Calu3 (cell line): ENCODE measurements at regions not wholly inside any gene's neighbourhood (a gene's known extent, or its start where the extent isn't known, plus 50 kb on each side); places are given as distances from the start of the nearest gene placed in this dataset.

Experiments used
- BruUV-seq: library from RNA; stranded (reverse); fragments of 400-500 nt; replicated peaks from 2 replicates; lab custom pipeline; 2021; lab: Mats Ljungman, UMichigan
- CTCF ChIA-PET: fragments of 300-600 bp; sonication (Branson Sonifier 250); formaldehyde crosslinking; loops from one replicate; lab custom pipeline; 2022; ENCODE audit warnings: antibody characterized with exemption; lab: Charles Lee
- DNase-seq: peaks from one replicate; pipeline ENCODE4 v3.0.0; 2022
- H3K27ac Mint-ChIP-seq: one replicate; pipeline ENCODE4 v1.8.0; 2022; ENCODE audit warnings: mixed read lengths; ENCODE audit not compliant: unreplicated experiment
- H3K27me3 Mint-ChIP-seq: one replicate; pipeline ENCODE4 v1.8.0; 2022; ENCODE audit warnings: mixed read lengths; ENCODE audit not compliant: unreplicated experiment
- H3K36me3 Mint-ChIP-seq: one replicate; pipeline ENCODE4 v1.8.0; 2022; ENCODE audit warnings: mild to moderate bottlenecking, moderate library complexity, mixed read lengths; ENCODE audit not compliant: insufficient read depth, unreplicated experiment
- H3K4me1 Mint-ChIP-seq: one replicate; pipeline ENCODE4 v1.8.0; 2022; ENCODE audit warnings: mild to moderate bottlenecking, low read depth, mixed read lengths; ENCODE audit not compliant: unreplicated experiment
- H3K4me3 Mint-ChIP-seq: one replicate; pipeline ENCODE4 v1.8.0; 2022; ENCODE audit warnings: mild to moderate bottlenecking, low read depth, moderate library complexity, mixed read lengths; ENCODE audit not compliant: unreplicated experiment
- H3K9me3 Mint-ChIP-seq: one replicate; pipeline ENCODE4 v1.8.0; 2022; ENCODE audit warnings: low read depth, mixed read lengths; ENCODE audit not compliant: unreplicated experiment
- CTCF ChIP-seq: fragments of 200-600 bp; IDR thresholded peaks from one replicate; pipeline ENCODE4 v1.8.0; 2022; ENCODE audit warnings: antibody characterized with exemption; ENCODE audit not compliant: unreplicated experiment
- intact Hi-C: fragments of 100-400 bp; cut with micrococcal nuclease; formaldehyde crosslinking; loops from one replicate; pipeline ENCODE4 v1.10.0; 2022; ENCODE audit not compliant: unreplicated experiment

- Mint-ChIP-seq H3K4me1 (no peaks in the 10 kb centered on the region), H3K36me3 (no peaks in the 10 kb centered on the region), H3K27me3 (no peaks in the 10 kb centered on the region), H3K9me3 (no peaks in the 10 kb centered on the region), H3K27ac (no peak overlapping the region), H3K4me3 (no peak overlapping the region)
- BruUV-seq: no TSS peak
- TF ChIP-seq CTCF: no peak
- intact Hi-C loops: no loop called here
- CTCF ChIA-PET: no interaction called here
- no peak for DNase-seq
Measured at GRCh38 chr5:120794121-120794520, 330.0 kb downstream of the PRR16 start.

GRCh38 chr5:120803282-120803681 lies 339.2 kb downstream of the PRR16 start:
- H3K36me3 Mint-ChIP-seq: no peaks in the 10 kb centered on the region
- no peak for DNase-seq
- H3K4me3 Mint-ChIP-seq: no peak overlapping the region
- no TSS peak for BruUV-seq
- H3K4me1 Mint-ChIP-seq: peaks cover 14% of the 10 kb centered on the region
- intact Hi-C loops: loop anchor here (2.0 to 5.0 kb wide), 4 partner anchors 118 to 1144 kb away; no protein-coding TSS in a partner anchor
- TF ChIP-seq CTCF: no peak
- CTCF ChIA-PET: no interaction called here
- no peaks in the 10 kb centered on the region for H3K27me3 Mint-ChIP-seq
- H3K9me3 Mint-ChIP-seq: no peaks in the 10 kb centered on the region
- H3K27ac Mint-ChIP-seq: no peak overlapping the region

GRCh38 chr5:120805131-120805530 lies 341.0 kb downstream of the PRR16 start:
- Mint-ChIP-seq H3K27ac (no peak overlapping the region), H3K4me3 (no peak overlapping the region), H3K9me3 (no peaks in the 10 kb centered on the region), H3K4me1 (peaks cover 24% of the 10 kb centered on the region), H3K27me3 (no peaks in the 10 kb centered on the region), H3K36me3 (no peaks in the 10 kb centered on the region)
- intact Hi-C loops: no loop called here
- DNase-seq: no peak
- no TSS peak for BruUV-seq
- CTCF ChIA-PET: no interaction called here
- TF ChIP-seq CTCF: no peak

- CTCF ChIA-PET: no interaction called here
- intact Hi-C loops: no loop called here
- Mint-ChIP-seq H3K27ac (no peak overlapping the region), H3K27me3 (no peaks in the 10 kb centered on the region), H3K36me3 (no peaks in the 10 kb centered on the region), H3K4me1 (peaks cover 24% of the 10 kb centered on the region), H3K9me3 (no peaks in the 10 kb centered on the region), H3K4me3 (no peak overlapping the region)
- no peak for TF ChIP-seq CTCF
- no TSS peak for BruUV-seq
- DNase-seq: no peak
Measured at GRCh38 chr5:120806202-120806601, 342.1 kb downstream of the PRR16 start.
